ENCODE measurements at regions not wholly inside any gene's neighbourhood (a gene's known extent, or its start where the extent isn't known, plus 50 kb on each side); places are given as distances from the start of the nearest gene placed in this dataset.

GRCh38 chr2:200725596-200725995, 86.1 kb upstream of the BZW1 start:
- H3K36me3 ChIP-seq = no peaks in the 10 kb centered on the region
- no peaks in the 10 kb centered on the region for H3K4me1 ChIP-seq
- no peak overlapping the region for H3K4me3 ChIP-seq (ENCODE audit: low read depth, low read length)
- no peaks in the 10 kb centered on the region for H3K9me3 ChIP-seq
- TF ChIP-seq CTCF (IDR thresholded peaks at IDR 0.05; ENCODE audit: low read depth, low read length) = no peak
- H3K27me3 ChIP-seq = no peaks in the 10 kb centered on the region
- DNase-seq = no peak

- TF ChIP-seq CTCF (IDR thresholded peaks at IDR 0.05; ENCODE audit: low read depth, low read length) = no peak
- no peak for DNase-seq
- H3K4me1 ChIP-seq = no peaks in the 10 kb centered on the region
- H3K4me3 ChIP-seq (ENCODE audit: low read depth, low read length) = no peak overlapping the region
- no peaks in the 10 kb centered on the region for H3K9me3 ChIP-seq
- no peaks in the 10 kb centered on the region for H3K36me3 ChIP-seq
- no peaks in the 10 kb centered on the region for H3K27me3 ChIP-seq
These were observed 83.1 kb upstream of the BZW1 start for GRCh38 chr2:200728630-200729029.

- H3K4me3 ChIP-seq (ENCODE audit: low read depth, low read length) = no peak overlapping the region
- TF ChIP-seq CTCF (IDR thresholded peaks at IDR 0.05; ENCODE audit: low read depth, low read length) = no peak
- no peaks in the 10 kb centered on the region for H3K4me1 ChIP-seq
- H3K9me3 ChIP-seq = no peaks in the 10 kb centered on the region
- DNase-seq = no peak
- no peaks in the 10 kb centered on the region for H3K27me3 ChIP-seq
- H3K36me3 ChIP-seq = no peaks in the 10 kb centered on the region
These were observed 81.4 kb upstream of the BZW1 start for GRCh38 chr2:200730302-200730701.

GRCh38 chr2:200730960-200731359, 80.8 kb upstream of the BZW1 start:
- TF ChIP-seq CTCF (IDR thresholded peaks at IDR 0.05; ENCODE audit: low read depth, low read length) = no peak
- H3K36me3 ChIP-seq = no peaks in the 10 kb centered on the region
- H3K4me1 ChIP-seq = peaks cover 2% of the 10 kb centered on the region
- DNase-seq = no peak
- H3K9me3 ChIP-seq = no peaks in the 10 kb centered on the region
- no peak overlapping the region for H3K4me3 ChIP-seq (ENCODE audit: low read depth, low read length)
- no peaks in the 10 kb centered on the region for H3K27me3 ChIP-seq

GRCh38 chr2:200732866-200733265, 78.8 kb upstream of the BZW1 start:
- TF ChIP-seq CTCF (IDR thresholded peaks at IDR 0.05; ENCODE audit: low read depth, low read length) = no peak
- Histone ChIP-seq H3K27me3 (no peaks in the 10 kb centered on the region), H3K4me3 (ENCODE audit: low read depth, low read length) (no peak overlapping the region), H3K9me3 (no peaks in the 10 kb centered on the region), H3K4me1 (peaks cover 11% of the 10 kb centered on the region), H3K36me3 (no peaks in the 10 kb centered on the region)
- no peak for DNase-seq

- H3K36me3 ChIP-seq = no peaks in the 10 kb centered on the region
- H3K27me3 ChIP-seq = no peaks in the 10 kb centered on the region
- H3K9me3 ChIP-seq = no peaks in the 10 kb centered on the region
- no peak for TF ChIP-seq CTCF (IDR thresholded peaks at IDR 0.05; ENCODE audit: low read depth, low read length)
- DNase-seq = no peak
- H3K4me3 ChIP-seq (ENCODE audit: low read depth, low read length) = no peak overlapping the region
- H3K4me1 ChIP-seq = peaks cover 11% of the 10 kb centered on the region
These were observed 78.0 kb upstream of the BZW1 start for GRCh38 chr2:200733713-200734198.

All from BE2C (cell line).